ENCODE measurements at regions not wholly inside any gene's neighbourhood (a gene's known extent, or its start where the extent isn't known, plus 50 kb on each side); places are given as distances from the start of the nearest gene placed in this dataset.
"Not testable (repeated sequence)": the region's sequence is repeated elsewhere in the genome, so short reads cannot be mapped to it uniquely, and the experiment has no call there.

GRCh38 chr10:29379208-29379607, 90.3 kb downstream of the LYZL1 start:
- Mint-ChIP-seq H3K27ac (no peak overlapping the region), H3K4me3 (no peak overlapping the region), H3K36me3 (peaks cover 11% of the 10 kb centered on the region), H3K27me3 (ENCODE audit: low read depth) (peaks cover 18% of the 10 kb centered on the region), H3K9me3 (peaks cover 17% of the 10 kb centered on the region), H3K4me1 (peaks cover 19% of the 10 kb centered on the region)
- ChIA-PET POLR2A (no interaction called here), CTCF (interaction anchor here (0.5 to 1.3 kb wide), 3 partner anchors 13 to 285 kb away, joined by 3 read pairs; no protein-coding TSS in a partner anchor)
- ATAC-seq (no peak), DNase-seq (ENCODE audit: low spot score) (no peak)
- TF ChIP-seq ERG (CRISPR knock-in tag; IDR thresholded peaks at IDR 0.05) (no peak), KAT7 (CRISPR knock-in tag; IDR thresholded peaks at IDR 0.05; ENCODE audit: borderline replicate concordance) (no peak), ATF6 (CRISPR knock-in tag; IDR thresholded peaks at IDR 0.05) (no peak), SMAD3 (CRISPR knock-in tag; IDR thresholded peaks at IDR 0.05; ENCODE audit: borderline replicate concordance) (no peak), GRHL2 (CRISPR knock-in tag; IDR thresholded peaks at IDR 0.05; ENCODE audit: insufficient replicate concordance, severe bottlenecking) (no peak), ARID4B (CRISPR knock-in tag; IDR thresholded peaks at IDR 0.05; ENCODE audit: borderline replicate concordance) (no peak), MLX (CRISPR knock-in tag; IDR thresholded peaks at IDR 0.05) (no peak), JAZF1 (CRISPR knock-in tag; IDR thresholded peaks at IDR 0.05) (no peak), E2F5 (CRISPR knock-in tag; IDR thresholded peaks at IDR 0.05) (no peak), RELA (CRISPR knock-in tag; IDR thresholded peaks at IDR 0.05; ENCODE audit: borderline replicate concordance) (no peak), ATF2 (CRISPR knock-in tag; IDR thresholded peaks at IDR 0.05; ENCODE audit: borderline replicate concordance, low read depth) (no peak), CREB1 (CRISPR knock-in tag; IDR thresholded peaks at IDR 0.05) (no peak), ZBTB21 (CRISPR knock-in tag; IDR thresholded peaks at IDR 0.05; ENCODE audit: borderline replicate concordance) (no peak), ZNF416 (CRISPR knock-in tag; IDR thresholded peaks at IDR 0.05) (no peak), ZNF423 (CRISPR knock-in tag; IDR thresholded peaks at IDR 0.05) (no peak), NFYB (CRISPR knock-in tag; conservative IDR thresholded peaks at IDR 0.05; ENCODE audit: low read depth) (no peak), ZNF263 (CRISPR knock-in tag; IDR thresholded peaks at IDR 0.05; ENCODE audit: low read depth) (no peak), MXD4 (CRISPR knock-in tag; IDR thresholded peaks at IDR 0.05; ENCODE audit: borderline replicate concordance) (no peak)

GRCh38 chr10:29379777-29380598, 91.1 kb downstream of the LYZL1 start:
- H3K27ac Mint-ChIP-seq; DNase-seq (ENCODE audit: low spot score); H3K4me3 Mint-ChIP-seq; POLR2A ChIA-PET: not testable (repeated sequence)
- Mint-ChIP-seq H3K36me3 (peaks cover 11% of the 10 kb centered on the region), H3K27me3 (ENCODE audit: low read depth) (peaks cover 21% of the 10 kb centered on the region), H3K4me1 (peaks cover 19% of the 10 kb centered on the region), H3K9me3 (peaks cover 21% of the 10 kb centered on the region)
- CTCF ChIA-PET = interaction anchor here (1.0 to 1.6 kb wide), 2 partner anchors 10 to 12 kb away, joined by 3 to 4 read pairs; no protein-coding TSS in a partner anchor
- peak; percentile 20; the same call in 1 of the 2 replicates for ATAC-seq

- H3K9me3 Mint-ChIP-seq = peaks cover 21% of the 10 kb centered on the region
- peaks cover 19% of the 10 kb centered on the region for H3K4me1 Mint-ChIP-seq
- H3K4me3 Mint-ChIP-seq; DNase-seq (ENCODE audit: low spot score); POLR2A ChIA-PET; H3K27ac Mint-ChIP-seq: not testable (repeated sequence)
- peaks cover 21% of the 10 kb centered on the region for H3K27me3 Mint-ChIP-seq (ENCODE audit: low read depth)
- peaks cover 11% of the 10 kb centered on the region for H3K36me3 Mint-ChIP-seq
- ATAC-seq = peak; percentile 52
- CTCF ChIA-PET = interaction anchor here (0.6 to 1.6 kb wide), 2 partner anchors 9 to 262 kb away, joined by 3 to 4 read pairs; no protein-coding TSS in a partner anchor
Measured at GRCh38 chr10:29380599-29381511, 92.0 kb downstream of the LYZL1 start.

Measured in WTC11 (cell line).